Activated T-helper 17 cell treated with anti-CD3 and anti-CD28 coated beads, Interleukin-2, amount 50 U/mL, for 72 hours (primary cell): ENCODE measurements at regions not wholly inside any gene's neighbourhood (a gene's known extent, or its start where the extent isn't known, plus 50 kb on each side); places are given as distances from the start of the nearest gene placed in this dataset.

Experiments used
- ATAC-seq: fragments of 150-1000 bp; cut with Tn5 transposase; replicated peaks from 2 replicates; pipeline ENCODE4 v1.10.0; 2021; ENCODE audit warnings: mild to moderate bottlenecking, moderate library complexity
- H3K27ac Mint-ChIP-seq: one replicate; pipeline ENCODE4 v1.8.0; 2022; ENCODE audit warnings: mixed read lengths
- H3K27me3 Mint-ChIP-seq: one replicate; pipeline ENCODE4 v1.8.0; 2022; ENCODE audit warnings: mixed read lengths
- H3K36me3 Mint-ChIP-seq: one replicate; pipeline ENCODE4 v1.8.0; 2022; ENCODE audit warnings: low read depth, mild to moderate bottlenecking, mixed read lengths
- H3K4me1 Mint-ChIP-seq: one replicate; pipeline ENCODE4 v1.8.0; 2022; ENCODE audit warnings: mixed read lengths
- H3K4me3 Mint-ChIP-seq: one replicate; pipeline ENCODE4 v1.8.0; 2022; ENCODE audit warnings: mild to moderate bottlenecking, mixed read lengths
- H3K9me3 Mint-ChIP-seq: one replicate; pipeline ENCODE4 v1.8.0; 2022; ENCODE audit warnings: mixed read lengths

- H3K4me1 Mint-ChIP-seq: no peaks in the 10 kb centered on the region
- H3K4me3 Mint-ChIP-seq: no peak overlapping the region
- peaks cover 25% of the 10 kb centered on the region for H3K27me3 Mint-ChIP-seq
- no peak overlapping the region for H3K27ac Mint-ChIP-seq
- no peak for ATAC-seq
- H3K9me3 Mint-ChIP-seq: no peaks in the 10 kb centered on the region
- no peaks in the 10 kb centered on the region for H3K36me3 Mint-ChIP-seq
Observed at GRCh38 chr2:16615687-16616615, 49.7 kb downstream of the CYRIA start.

DNA sequence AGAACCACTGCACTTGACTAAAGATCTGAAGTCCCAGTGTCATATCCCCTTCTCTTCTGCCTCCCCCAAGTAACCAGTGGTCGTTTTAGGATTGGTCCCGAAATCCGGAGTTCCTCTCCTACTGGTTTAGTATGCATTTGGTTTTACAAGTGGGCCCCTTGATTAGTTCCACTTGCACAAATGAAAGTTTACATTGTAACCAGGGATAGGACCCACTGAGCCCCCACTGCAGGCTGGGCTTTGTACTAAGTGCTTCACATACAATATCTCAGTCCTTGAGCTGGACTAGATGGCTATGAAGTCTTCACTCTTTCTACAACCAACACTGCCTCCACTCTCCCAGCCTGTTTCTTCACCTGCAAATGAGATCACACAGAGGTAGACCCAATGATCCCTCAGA lies 50.4 kb downstream of the CYRIA start:
- ATAC-seq: no peak
- Mint-ChIP-seq H3K27me3 (peaks cover 22% of the 10 kb centered on the region), H3K4me1 (no peaks in the 10 kb centered on the region), H3K27ac (no peak overlapping the region), H3K36me3 (no peaks in the 10 kb centered on the region), H3K4me3 (no peak overlapping the region), H3K9me3 (no peaks in the 10 kb centered on the region)

DNA sequence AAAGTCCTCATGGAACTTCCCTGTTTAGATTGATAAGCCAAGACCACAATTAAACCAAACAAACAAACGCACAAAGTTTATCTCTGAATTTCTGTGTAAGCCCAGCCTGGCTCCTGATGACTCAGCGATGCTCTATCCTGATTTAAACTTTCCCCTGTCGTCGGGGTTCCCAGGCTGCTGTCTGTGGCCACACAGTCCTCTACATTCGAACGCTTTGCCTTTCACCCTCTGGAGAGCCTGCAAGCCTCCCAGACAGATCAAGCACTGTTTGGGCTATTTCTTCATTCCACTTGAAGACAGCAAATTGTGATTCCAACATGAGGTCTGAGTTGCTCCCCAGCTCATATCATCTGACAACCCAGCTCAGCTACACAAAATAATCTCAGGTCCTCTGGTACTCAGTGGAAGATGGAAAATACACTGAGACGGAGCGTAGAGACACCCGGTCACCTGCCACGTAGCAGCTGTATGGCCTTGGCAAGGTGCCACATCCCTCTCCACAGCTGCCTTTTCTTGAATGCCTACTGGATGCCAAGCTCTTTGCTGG lies 51.2 kb downstream of the CYRIA start:
- no peaks in the 10 kb centered on the region for H3K4me1 Mint-ChIP-seq
- H3K27ac Mint-ChIP-seq: no peak overlapping the region
- no peak for ATAC-seq
- H3K27me3 Mint-ChIP-seq: peaks cover 22% of the 10 kb centered on the region
- no peaks in the 10 kb centered on the region for H3K9me3 Mint-ChIP-seq
- no peaks in the 10 kb centered on the region for H3K36me3 Mint-ChIP-seq
- no peak overlapping the region for H3K4me3 Mint-ChIP-seq

DNA sequence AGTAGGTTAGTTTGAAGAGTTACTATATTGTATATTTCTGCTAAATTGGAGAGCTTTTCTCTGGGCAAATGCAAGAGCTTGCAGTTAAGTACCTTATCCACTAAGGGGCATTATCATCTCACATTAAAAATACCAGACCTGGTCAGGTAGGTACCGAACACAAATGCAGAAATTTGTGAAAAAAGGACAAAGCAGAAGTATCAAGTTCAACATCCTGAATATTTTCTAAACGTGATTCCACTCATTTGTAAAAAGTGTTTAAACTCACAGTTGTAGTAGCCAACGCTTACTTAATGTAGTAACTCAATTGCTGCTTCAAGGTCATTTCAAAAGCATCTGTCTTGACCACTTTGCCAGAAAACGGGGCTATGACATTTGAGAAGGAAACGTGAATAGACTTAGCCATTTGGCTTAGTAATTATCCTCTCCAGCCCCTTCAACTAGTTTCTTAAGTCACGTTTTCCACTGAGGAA lies 52.1 kb downstream of the CYRIA start:
- no peaks in the 10 kb centered on the region for H3K9me3 Mint-ChIP-seq
- no peak overlapping the region for H3K4me3 Mint-ChIP-seq
- H3K4me1 Mint-ChIP-seq: no peaks in the 10 kb centered on the region
- no peak for ATAC-seq
- peaks cover 22% of the 10 kb centered on the region for H3K27me3 Mint-ChIP-seq
- H3K36me3 Mint-ChIP-seq: no peaks in the 10 kb centered on the region
- H3K27ac Mint-ChIP-seq: no peak overlapping the region

GRCh38 chr2:16612490-16612889 lies 53.1 kb downstream of the CYRIA start:
- Mint-ChIP-seq H3K27ac (no peak overlapping the region), H3K36me3 (no peaks in the 10 kb centered on the region), H3K9me3 (no peaks in the 10 kb centered on the region), H3K4me3 (no peak overlapping the region), H3K27me3 (peaks cover 22% of the 10 kb centered on the region), H3K4me1 (no peaks in the 10 kb centered on the region)
- no peak for ATAC-seq

GRCh38 chr2:16609786-16610185 lies 55.8 kb downstream of the CYRIA start:
- no peak overlapping the region for H3K27ac Mint-ChIP-seq

DNA sequence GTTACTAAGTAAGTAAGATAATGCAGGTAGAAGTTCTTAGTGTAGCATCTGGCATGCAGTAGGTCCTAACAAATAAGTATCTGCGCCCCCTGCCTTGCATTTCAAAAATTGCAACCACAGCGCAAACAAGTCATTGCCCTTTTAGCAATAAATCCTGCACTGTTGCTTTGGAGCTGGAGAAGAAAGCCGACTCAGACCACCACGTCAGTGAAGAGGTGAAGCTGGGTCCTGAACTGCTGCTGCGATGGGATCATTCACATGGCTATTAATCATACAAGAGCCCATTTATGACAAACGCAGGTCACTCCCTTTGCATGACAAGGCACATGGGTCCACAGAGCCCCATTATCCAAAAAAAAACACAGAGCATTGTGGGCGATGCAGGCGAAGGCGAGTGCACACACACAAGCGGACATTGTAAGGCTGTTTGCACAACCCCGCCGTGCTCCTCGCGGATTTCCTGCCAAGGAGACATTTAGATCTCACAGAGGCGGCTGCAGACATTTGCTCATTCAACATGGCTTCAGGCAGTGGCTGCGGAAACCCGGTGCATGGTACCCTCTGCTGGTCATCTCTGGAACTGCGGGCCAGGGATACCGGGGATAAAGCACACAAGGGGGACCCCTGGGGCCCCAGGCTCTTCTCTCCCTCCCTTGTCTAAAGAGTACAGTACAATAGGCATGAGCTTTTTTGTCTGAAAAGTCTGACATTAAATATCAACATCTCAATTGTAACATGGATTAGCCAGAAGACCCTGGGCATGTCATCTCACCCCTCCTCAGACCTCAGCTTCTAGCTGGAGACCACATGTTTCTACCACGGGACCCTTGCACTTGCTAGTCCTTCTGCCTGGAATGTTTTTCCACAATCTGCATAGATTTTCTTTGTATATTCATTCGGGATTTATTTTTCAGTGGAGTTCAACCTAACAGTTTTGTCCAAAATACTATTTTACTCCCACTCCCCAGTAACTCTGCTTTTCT lies 56.7 kb downstream of the CYRIA start:
- Mint-ChIP-seq H3K9me3 (no peaks in the 10 kb centered on the region), H3K27me3 (peaks cover 10% of the 10 kb centered on the region), H3K27ac (no peak overlapping the region), H3K4me3 (peak overlapping the region; percentile 79), H3K4me1 (no peaks in the 10 kb centered on the region), H3K36me3 (no peaks in the 10 kb centered on the region)
- ATAC-seq: peak; percentile 89

More at GRCh38 chr2:16609786-16610185, 55.8 kb downstream of the CYRIA start:
- Mint-ChIP-seq H3K4me3 (peak overlapping the region; percentile 79), H3K9me3 (no peaks in the 10 kb centered on the region), H3K4me1 (no peaks in the 10 kb centered on the region), H3K27me3 (peaks cover 18% of the 10 kb centered on the region), H3K36me3 (no peaks in the 10 kb centered on the region)
- ATAC-seq: no peak

GRCh38 chr2:16607301-16607700 lies 58.3 kb downstream of the CYRIA start:
- Mint-ChIP-seq H3K4me1 (no peaks in the 10 kb centered on the region), H3K36me3 (no peaks in the 10 kb centered on the region), H3K9me3 (no peaks in the 10 kb centered on the region), H3K27ac (no peak overlapping the region), H3K4me3 (no peak overlapping the region), H3K27me3 (peaks cover 12% of the 10 kb centered on the region)
- ATAC-seq: no peak

DNA sequence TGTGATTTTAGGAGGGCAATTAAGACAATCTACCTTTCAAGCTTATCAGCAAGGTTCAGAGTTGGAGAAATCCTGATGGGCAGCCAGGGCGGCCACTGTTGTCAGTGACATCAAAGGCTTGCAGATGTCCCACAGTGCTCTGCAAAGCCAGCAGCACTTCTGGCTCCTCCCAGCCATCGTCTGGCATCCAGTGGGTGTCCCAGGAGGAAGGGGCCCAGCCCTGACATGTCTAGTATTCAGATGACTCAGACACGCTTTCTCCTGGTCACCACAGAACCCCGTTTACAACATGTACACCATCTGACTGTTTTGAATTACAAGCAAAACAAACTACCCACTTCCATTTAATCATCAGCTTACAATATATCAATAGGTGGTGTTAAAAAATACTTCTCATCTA lies 61.4 kb downstream of the CYRIA start:
- Mint-ChIP-seq H3K27ac (no peak overlapping the region), H3K36me3 (no peaks in the 10 kb centered on the region), H3K4me1 (no peaks in the 10 kb centered on the region), H3K9me3 (no peaks in the 10 kb centered on the region), H3K27me3 (peaks cover 20% of the 10 kb centered on the region), H3K4me3 (no peak overlapping the region)
- ATAC-seq: no peak

GRCh38 chr2:16591370-16591933 lies 74.2 kb downstream of the CYRIA start:
- Mint-ChIP-seq H3K36me3 (no peaks in the 10 kb centered on the region), H3K27ac (no peak overlapping the region), H3K4me3 (no peak overlapping the region), H3K4me1 (no peaks in the 10 kb centered on the region), H3K9me3 (no peaks in the 10 kb centered on the region), H3K27me3 (peaks cover 3% of the 10 kb centered on the region)
- ATAC-seq: no peak

GRCh38 chr2:16589465-16589864 lies 76.2 kb downstream of the CYRIA start:
- Mint-ChIP-seq H3K4me3 (no peak overlapping the region), H3K36me3 (no peaks in the 10 kb centered on the region), H3K27ac (no peak overlapping the region), H3K9me3 (no peaks in the 10 kb centered on the region), H3K4me1 (no peaks in the 10 kb centered on the region), H3K27me3 (peaks cover 8% of the 10 kb centered on the region)
- ATAC-seq: no peak

GRCh38 chr2:16588565-16588964 lies 77.1 kb downstream of the CYRIA start:
- Mint-ChIP-seq H3K36me3 (no peaks in the 10 kb centered on the region), H3K27me3 (peaks cover 8% of the 10 kb centered on the region), H3K4me3 (no peak overlapping the region), H3K4me1 (no peaks in the 10 kb centered on the region), H3K9me3 (no peaks in the 10 kb centered on the region), H3K27ac (no peak overlapping the region)
- no peak for ATAC-seq

- H3K4me3 Mint-ChIP-seq: no peak overlapping the region
- no peak for ATAC-seq
- H3K36me3 Mint-ChIP-seq: no peaks in the 10 kb centered on the region
- no peaks in the 10 kb centered on the region for H3K4me1 Mint-ChIP-seq
- H3K27ac Mint-ChIP-seq: no peak overlapping the region
- H3K9me3 Mint-ChIP-seq: no peaks in the 10 kb centered on the region
- peaks cover 8% of the 10 kb centered on the region for H3K27me3 Mint-ChIP-seq
Observed at GRCh38 chr2:16587601-16588000, 78.0 kb downstream of the CYRIA start.
